HG03457 (cell line): ENCODE measurements at regions not wholly inside any gene's neighbourhood (a gene's known extent, or its start where the extent isn't known, plus 50 kb on each side); places are given as distances from the start of the nearest gene placed in this dataset.
"Not testable (repeated sequence)": the region's sequence is repeated elsewhere in the genome, so short reads cannot be mapped to it uniquely, and the experiment has no call there.

Experiments
- ATAC-seq: cut with Tn5 transposase; IDR thresholded peaks from one replicate; pipeline ENCODE4 v1.9.1; 2021; ENCODE audit warnings: moderate number of reproducible peaks; ENCODE audit not compliant: unreplicated experiment

- no peak for ATAC-seq
Observed at GRCh38 chr6:95848717-95849116, 167.1 kb upstream of the FUT9 start.

GRCh38 chr6:95856876-95857364, 158.9 kb upstream of the FUT9 start:
- no peak for ATAC-seq

- ATAC-seq, result no peak
Observed at GRCh38 chr6:95865857-95866256, 149.9 kb upstream of the FUT9 start.

- no peak for ATAC-seq
Observed at GRCh38 chr6:95866732-95867131, 149.0 kb upstream of the FUT9 start.

GRCh38 chr6:95867205-95867604, 148.6 kb upstream of the FUT9 start:
- ATAC-seq, result no peak

GRCh38 chr6:95877480-95877879, 138.3 kb upstream of the FUT9 start:
- ATAC-seq, result no peak

- ATAC-seq, result no peak
Observed at GRCh38 chr6:95879856-95880255, 135.9 kb upstream of the FUT9 start.

GRCh38 chr6:95882371-95882770, 133.4 kb upstream of the FUT9 start:
- no peak for ATAC-seq

- not testable (repeated sequence) for ATAC-seq
Observed at GRCh38 chr6:95888711-95889110, 127.1 kb upstream of the FUT9 start.

GRCh38 chr6:95905132-95905531, 110.6 kb upstream of the FUT9 start:
- no peak for ATAC-seq

- ATAC-seq, result no peak
Observed at GRCh38 chr6:95917034-95917433, 98.7 kb upstream of the FUT9 start.

- ATAC-seq, result no peak
Observed at GRCh38 chr6:95923518-95923917, 92.3 kb upstream of the FUT9 start.

- ATAC-seq, result no peak
Observed at GRCh38 chr6:95935736-95936135, 80.0 kb upstream of the FUT9 start.

GRCh38 chr6:95946906-95947305, 68.9 kb upstream of the FUT9 start:
- no peak for ATAC-seq

GRCh38 chr6:95948324-95948723, 67.5 kb upstream of the FUT9 start:
- ATAC-seq, result no peak

GRCh38 chr6:95949985-95950384, 65.8 kb upstream of the FUT9 start:
- no peak for ATAC-seq

- no peak for ATAC-seq
Observed at GRCh38 chr6:95958686-95959085, 57.1 kb upstream of the FUT9 start.

- ATAC-seq, result no peak
Observed at GRCh38 chr6:95959261-95959660, 56.5 kb upstream of the FUT9 start.
